Nucleus accumbens (tissue), 56 donors: ENCODE measurements at regions not wholly inside any gene's neighbourhood (a gene's known extent, or its start where the extent isn't known, plus 50 kb on each side); places are given as distances from the start of the nearest gene placed in this dataset.
A peak's percentile ranks its signal among the peaks of the same experiment; 100 is the strongest.

ENCODE experiments used
- DNase-seq, 56 donors: peaks; one replicate each; lab custom pipeline; 2025; lab: John Stamatoyannopoulos, UW

DNA sequence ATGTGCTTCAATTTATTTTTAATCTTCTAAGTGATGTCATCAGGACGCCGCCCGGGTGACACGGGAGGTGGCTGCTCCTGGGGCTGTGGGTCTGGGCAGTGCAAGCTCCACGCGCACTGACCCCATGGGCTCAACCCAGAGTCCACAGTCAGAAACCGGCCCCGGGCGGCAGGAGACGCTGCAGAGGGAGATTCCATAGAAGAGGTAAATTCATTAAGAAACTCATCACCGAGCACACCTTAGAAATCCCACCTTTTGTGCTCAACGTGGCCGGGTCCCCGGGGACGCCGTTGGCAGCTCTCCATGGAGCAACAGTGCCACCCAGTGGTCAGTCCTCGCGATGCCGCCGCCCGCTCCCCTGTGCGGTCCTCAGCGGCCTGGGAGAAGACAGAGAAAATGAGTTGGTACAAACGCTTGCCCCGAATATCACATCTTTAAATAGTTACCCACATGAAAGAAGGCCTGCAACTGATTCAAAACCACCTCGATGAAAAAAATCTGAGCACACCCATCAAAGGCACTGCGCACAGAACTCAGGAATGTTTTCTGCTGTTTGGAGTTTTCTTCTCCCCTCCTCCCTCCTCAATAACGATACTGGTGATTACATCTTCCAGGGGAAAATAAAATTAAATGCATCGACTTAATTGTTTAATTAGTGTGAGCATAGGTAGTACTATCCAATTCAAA is 92.6 kb downstream of the CMPK2 start:
- DNase-seq: peak in 49 of 56 donors; percentile 4 to 84 (median 54)

DNA sequence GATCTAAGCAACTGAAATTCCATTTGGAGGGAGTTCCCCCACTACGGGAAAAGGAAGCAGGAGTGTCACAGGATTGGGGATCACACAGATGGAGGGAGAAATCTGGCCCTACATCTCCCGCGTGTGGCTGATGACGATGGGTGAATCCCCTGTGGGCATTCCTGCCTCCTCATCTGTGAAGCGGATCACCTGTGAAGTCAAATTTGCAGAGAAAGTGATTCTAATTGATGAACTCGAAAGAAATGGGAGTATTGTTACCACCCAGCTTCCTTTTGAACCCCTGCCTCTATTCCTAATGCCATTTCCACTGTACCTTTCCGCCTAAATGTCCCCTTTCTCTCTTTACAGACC is 92.0 kb downstream of the CMPK2 start:
- DNase-seq: no peak

DNA sequence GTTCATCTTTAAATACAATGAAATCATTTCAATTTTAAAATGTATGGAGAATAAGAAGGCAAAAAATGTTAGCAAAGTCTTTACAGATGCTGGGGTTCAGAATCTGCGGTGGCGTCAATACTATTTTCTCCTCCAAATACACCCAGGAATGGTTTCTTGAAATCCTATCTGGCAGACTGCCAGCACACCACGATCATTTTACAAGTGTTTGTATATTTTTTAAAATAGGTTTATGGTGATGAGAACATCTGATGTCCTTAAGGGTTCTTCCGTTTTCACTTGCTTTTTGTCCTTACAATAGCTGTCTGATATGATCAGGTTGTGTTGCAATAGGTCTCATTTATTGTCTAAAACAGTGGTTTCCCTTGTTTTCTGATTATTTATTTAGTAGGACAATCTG is 89.6 kb downstream of the CMPK2 start:
- no peak for DNase-seq

DNA sequence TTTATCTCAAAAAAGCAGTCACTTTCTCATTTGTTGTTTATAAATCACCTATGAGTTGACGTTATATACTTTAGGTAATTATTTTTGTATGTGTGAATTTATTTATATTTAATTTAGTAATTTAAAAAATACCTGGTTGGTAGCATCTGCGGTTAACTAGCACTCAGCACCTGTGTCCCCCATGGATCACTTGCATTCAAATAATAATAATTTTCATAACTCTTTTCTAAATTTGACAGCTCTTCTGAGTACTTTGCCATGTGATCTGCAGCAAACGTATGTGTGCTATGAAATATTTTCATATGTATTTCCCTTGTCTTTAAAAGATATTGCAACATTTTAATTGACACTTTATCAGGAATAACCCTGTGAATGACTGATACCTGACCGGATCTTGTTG is 88.1 kb downstream of the CMPK2 start:
- DNase-seq: no peak

DNA sequence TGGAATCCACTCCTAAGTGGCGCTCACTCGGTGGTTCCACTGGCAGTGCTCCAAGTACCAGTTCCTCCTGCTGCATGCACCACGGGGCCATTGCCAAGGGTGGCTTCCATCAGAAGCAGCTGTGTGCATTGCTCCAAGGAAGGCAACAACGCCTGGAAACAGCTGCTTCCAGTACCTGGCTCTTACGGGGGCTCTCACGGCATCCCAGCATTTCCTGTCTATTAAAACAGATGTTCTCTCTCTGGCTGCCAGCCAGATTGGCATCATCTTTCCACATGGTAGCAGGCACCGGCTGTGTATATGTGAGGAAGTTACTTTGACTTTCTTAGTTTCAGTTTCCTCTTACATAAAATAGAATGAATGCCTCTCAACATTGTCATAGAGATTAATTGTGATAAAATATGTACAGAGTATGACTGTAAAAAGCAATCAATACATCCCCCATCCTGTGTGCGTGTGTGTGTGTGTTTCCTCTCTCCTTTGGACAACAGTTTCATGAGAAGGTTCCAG is 84.9 kb downstream of the CMPK2 start:
- DNase-seq: peak in 14 of 56 donors; percentile 2 to 21 (median 12)

DNA sequence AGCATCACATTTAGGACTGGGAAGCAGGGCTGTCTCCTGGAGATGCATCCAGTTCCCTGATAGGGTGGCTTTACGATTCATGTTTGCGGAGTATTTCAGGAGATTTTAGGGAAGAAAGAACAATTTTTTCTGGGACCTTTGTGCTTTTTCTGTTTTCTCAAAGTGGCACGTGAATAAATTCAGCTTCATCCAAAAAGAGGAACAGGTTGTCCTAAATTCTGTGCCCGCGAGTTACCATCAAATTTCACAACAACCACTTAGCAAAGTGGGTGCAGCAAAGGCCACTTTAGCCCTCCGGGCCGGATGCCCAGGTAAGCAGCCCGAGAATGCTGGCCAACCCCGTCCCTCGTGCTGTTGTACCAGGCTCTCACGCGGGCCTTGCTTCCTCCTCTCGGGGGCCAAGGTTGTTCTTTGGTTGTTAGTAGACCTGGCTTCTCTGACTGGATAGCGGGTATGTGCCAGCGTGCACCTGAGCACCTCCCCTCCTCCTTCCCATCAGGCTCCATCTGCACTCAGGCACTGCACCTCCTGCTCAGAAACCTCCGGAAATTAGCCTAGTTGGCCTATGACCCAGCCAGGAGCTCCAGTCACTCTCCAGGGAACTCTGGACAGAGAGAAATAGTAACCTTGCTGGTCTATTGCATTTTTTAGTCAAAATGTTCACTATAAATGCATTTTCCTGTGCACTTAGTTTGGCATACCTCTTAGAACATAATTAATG is 83.0 kb downstream of the CMPK2 start:
- DNase-seq: no peak

DNA sequence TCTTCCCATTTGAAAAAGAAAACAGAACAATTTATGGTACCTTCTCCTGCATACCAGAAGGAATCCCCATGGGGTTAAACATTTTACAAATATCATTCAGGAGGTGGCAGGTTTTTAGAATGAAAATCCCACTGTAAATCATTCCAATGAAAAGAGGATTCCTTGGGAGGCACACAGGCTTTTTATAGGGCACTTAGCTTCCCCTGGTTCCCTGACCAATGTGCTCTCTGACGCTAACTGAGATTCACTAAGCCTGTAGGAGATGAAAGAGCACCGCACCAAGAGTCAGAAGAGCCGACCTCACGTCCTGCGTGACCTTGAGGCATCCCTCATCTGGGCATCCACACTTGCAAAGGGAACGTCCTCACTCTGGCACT is 82.5 kb downstream of the CMPK2 start:
- no peak for DNase-seq

DNA sequence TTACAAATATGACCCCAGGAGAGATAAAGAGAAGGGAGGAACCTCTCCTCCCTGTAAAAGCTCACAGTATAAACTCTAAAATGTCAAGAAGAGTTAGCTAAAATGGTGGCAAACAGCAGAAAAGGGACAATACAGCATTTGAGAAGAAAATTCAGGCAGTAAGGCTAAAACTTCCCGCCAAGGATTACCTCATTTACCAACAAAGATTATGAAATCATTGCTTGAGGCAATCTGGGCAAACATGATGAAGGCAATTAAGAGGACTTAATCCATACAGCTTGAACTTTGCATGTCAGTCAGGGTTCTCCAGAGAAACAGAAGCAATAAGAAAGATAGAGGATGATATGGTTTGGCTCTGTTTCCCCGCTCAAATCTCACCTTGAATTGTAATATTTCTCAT is 81.4 kb downstream of the CMPK2 start:
- DNase-seq: no peak

DNA sequence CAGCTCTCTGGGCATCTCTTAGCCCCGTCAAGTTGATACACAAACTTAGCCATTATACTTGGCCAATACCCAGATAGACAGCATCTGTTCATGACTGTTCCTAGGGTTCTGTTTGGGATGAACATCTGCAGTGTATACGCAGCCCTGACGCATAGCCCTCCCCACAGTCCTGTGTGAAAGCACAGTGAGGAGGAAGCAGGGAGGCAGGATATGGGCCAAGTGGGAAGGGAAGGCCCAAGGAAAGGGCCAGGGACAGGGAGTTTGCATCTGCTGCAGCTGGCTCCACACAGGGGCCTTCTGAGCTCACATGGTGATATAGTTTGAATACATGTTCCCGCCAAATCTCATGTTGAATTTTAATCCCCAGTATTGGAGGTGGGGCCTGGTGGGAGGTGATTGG is 80.2 kb downstream of the CMPK2 start:
- DNase-seq: no peak

DNA sequence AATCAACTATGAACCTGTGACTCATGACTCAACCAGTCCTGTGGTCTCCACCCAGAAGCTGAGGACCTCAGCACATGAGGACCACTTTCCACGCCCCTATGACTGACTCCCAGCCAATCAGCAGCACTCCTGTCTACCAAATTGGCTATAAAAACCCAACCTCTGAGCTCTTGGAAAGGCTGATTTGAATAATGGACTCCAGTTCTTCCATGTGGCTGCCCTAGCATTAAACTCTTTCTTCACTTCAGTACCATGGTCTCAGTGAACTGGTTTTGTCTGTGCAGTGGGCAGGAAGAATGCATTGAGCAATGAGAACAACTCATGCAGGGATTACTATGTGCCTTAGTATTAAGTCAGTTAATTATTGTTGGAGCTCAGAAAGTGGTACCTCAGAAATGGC is 78.3 kb downstream of the CMPK2 start:
- DNase-seq: no peak

DNA sequence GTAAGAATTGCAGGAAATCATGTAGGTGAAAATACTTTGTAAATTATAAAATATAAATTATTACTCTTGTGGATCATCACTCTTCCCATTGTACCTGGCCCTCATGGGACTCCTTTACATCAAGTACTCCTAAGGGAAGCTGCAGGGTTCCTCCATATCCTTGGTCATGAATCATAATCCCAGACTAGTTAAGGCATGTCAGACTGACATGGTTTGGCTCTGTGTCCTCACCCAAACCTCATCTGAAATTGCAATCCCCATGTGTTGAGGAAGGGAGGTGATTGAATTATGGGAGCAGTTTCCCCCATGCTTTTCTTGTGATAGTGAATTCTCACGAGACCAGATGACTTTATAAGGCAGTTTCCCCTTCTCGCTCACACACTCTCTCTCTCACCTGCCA is 77.1 kb downstream of the CMPK2 start:
- no peak for DNase-seq

DNA sequence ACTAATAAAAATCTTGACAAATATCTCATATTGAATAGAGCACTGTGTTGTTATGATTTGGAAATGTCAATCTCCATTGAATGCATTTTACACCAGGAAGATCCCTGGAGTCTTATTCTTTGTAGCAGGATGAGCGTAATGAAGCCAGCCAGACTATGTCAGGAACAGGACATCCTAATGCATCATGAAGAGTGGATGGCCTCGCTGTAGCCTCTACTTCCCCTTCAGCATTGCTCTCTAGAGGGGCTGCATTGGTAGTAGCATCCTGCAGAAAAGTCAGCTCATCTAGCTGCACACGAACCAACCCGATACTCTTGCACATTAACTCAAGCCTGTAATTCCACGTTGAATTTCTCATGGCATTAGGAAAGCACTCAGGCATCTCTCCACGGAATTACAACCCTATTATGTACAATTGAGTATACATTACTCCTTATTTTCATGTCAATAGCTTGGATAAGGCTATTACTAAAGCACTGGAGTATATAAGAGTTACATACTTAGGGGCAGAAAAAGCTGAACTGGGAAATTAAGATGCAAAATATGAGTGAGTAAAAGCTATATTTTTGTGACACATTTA is 76.1 kb downstream of the CMPK2 start:
- no peak for DNase-seq

DNA sequence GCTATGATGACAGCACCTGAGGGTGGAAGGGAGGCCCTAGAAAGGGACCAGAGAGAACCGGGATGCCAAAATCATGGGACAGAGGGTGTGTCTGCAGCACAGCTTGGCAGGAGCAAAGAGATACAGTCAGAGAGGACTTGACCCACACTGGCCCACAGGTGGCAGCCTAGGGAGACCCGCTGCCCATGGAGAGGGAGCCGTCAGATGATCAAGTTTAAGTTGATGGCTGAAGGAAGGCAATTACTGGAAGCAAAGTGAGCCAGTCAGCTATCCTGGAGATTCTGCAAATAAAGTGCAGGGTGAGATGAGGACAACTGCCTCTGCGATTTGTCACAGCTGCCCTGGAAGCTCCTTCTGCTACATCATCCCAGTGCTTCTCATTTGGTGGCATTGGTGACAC is 74.0 kb downstream of the CMPK2 start:
- DNase-seq: no peak

DNA sequence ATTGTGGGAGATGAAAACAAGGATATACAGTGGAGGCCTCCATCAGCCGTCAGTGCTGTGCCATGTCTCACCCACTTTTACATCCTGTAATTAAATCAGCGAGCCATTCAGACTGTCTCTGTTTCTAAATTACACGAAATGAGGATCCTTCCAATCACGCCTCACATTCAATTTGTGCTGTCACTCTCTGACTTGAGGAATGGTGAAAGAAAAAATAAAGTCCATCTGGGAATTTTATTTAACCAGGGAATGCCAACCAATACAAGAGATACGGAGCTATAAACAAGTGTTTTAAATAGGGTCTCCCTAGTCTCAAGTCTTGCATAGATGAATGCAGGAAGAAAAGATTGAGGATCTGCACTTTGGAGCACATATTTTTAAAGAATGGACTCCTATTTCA is 72.8 kb downstream of the CMPK2 start:
- no peak for DNase-seq

DNA sequence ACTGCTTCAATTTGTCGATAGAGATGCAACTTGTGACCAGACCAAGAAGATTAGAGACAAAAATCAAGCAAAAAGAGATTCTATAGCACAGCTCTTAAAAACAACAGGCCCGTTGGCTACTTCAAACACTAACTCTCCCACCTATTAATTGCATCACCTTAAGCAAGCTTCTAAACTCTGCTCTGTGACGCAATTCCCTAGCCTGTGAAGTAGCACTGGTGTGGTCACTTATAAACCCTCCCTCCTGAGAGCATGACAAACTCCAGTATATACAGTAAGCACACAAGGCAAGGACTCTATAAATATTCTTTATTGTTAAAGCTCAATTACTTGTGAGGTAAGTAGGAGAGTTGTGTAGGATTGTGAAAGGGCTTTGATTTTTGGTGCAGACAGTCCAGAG is 72.3 kb downstream of the CMPK2 start:
- DNase-seq: no peak

DNA sequence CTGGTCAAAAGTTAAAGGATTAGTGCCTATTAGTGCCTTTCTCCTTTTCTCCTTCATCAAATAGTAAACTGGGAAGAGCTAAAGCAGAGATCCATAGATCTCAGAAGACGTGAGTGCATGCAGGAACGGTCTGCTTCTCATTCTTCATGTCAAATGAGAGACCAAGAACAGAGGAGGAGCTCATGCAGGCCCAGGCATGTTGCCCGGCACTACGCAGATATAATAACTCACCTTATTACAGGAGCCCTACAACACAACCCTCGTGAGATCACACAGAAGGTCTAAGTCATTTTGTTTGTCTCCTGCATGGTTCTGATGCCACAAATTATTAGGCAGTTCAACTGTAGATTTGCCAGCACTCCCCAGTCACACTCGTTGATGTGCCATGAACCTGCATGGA is 71.8 kb downstream of the CMPK2 start:
- DNase-seq: no peak

DNA sequence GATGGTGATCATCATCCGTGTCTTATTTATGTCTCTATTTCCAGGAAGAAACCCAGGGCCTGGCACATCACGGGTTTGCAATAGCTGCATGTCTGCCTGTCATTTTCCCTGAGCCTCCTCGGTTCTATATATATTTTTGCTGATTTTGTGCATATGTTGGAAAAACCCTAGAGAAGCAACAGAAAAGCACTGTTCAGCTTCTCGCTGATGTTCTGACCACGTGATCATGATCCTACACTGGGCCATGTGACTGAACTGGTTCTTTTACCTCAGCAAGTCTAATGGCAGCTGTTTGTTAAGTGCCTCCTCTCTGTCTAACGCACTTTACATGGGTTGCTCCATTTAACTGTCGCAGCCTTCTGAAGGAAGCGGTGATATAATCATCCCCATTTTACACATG is 71.3 kb downstream of the CMPK2 start:
- no peak for DNase-seq
